ENCODE measurements at regions not wholly inside any gene's neighbourhood (a gene's known extent, or its start where the extent isn't known, plus 50 kb on each side); places are given as distances from the start of the nearest gene placed in this dataset.

GRCh38 chrX:155767876-155768769 lies 113.0 kb upstream of the VAMP7 start:
- Histone ChIP-seq H3K4me3 (peak overlapping the region in 1 of 2 donors; percentile 16), H3K27me3 (no peaks in the 10 kb centered on the region), H3K27ac (no peak overlapping the region), H3K36me3 (no peaks in the 10 kb centered on the region), H3K9me3 (no peaks in the 10 kb centered on the region), H3K4me1 (no peaks in the 10 kb centered on the region)
- DNase-seq, result peak in 2 of 4 donors; percentile 5 to 53
- intact Hi-C loops (cut with DNase I), result no loop called here
- TF ChIP-seq CTCF (IDR thresholded peaks at IDR 0.05), result no peak
- peak; percentile 31 for ATAC-seq

GRCh38 chrX:155767051-155767875 lies 113.9 kb upstream of the VAMP7 start:
- Histone ChIP-seq H3K9me3 (no peaks in the 10 kb centered on the region), H3K27ac (peak overlapping the region in 1 of 2 donors; percentile 24), H3K4me1 (no peaks in the 10 kb centered on the region), H3K36me3 (no peaks in the 10 kb centered on the region), H3K4me3 (peak overlapping the region; percentile 14 to 16), H3K27me3 (no peaks in the 10 kb centered on the region)
- intact Hi-C loops (cut with DNase I), result no loop called here
- TF ChIP-seq CTCF (IDR thresholded peaks at IDR 0.05), result no peak
- DNase-seq, result peak; percentile 47 to 83 (median 64)
- ATAC-seq, result peak; percentile 94

GRCh38 chrX:155766321-155766720 lies 114.8 kb upstream of the VAMP7 start:
- no peak overlapping the region for H3K27ac ChIP-seq
- peaks cover 0 to 1% of the 10 kb centered on the region in 2 donors for H3K9me3 ChIP-seq
- ATAC-seq (no peak), DNase-seq (no peak)
- intact Hi-C loops (cut with DNase I), result no loop called here
- H3K4me1 ChIP-seq, result no peaks in the 10 kb centered on the region
- H3K27me3 ChIP-seq, result no peaks in the 10 kb centered on the region
- no peaks in the 10 kb centered on the region for H3K36me3 ChIP-seq
- no peak for TF ChIP-seq CTCF (IDR thresholded peaks at IDR 0.05)
- H3K4me3 ChIP-seq, result no peak overlapping the region

- ATAC-seq (no peak), DNase-seq (no peak)
- Histone ChIP-seq H3K27ac (no peak overlapping the region), H3K36me3 (no peaks in the 10 kb centered on the region), H3K4me1 (no peaks in the 10 kb centered on the region), H3K9me3 (peaks cover 0 to 5% of the 10 kb centered on the region in 2 donors), H3K4me3 (no peak overlapping the region), H3K27me3 (no peaks in the 10 kb centered on the region)
- TF ChIP-seq CTCF (IDR thresholded peaks at IDR 0.05), result no peak
- intact Hi-C loops (cut with DNase I), result no loop called here
Measured at GRCh38 chrX:155761185-155761584, 120.0 kb upstream of the VAMP7 start.

Data from left lung (tissue), 4 donors.